H1 (cell line): ENCODE measurements at regions not wholly inside any gene's neighbourhood (a gene's known extent, or its start where the extent isn't known, plus 50 kb on each side); places are given as distances from the start of the nearest gene placed in this dataset.

ENCODE experiments used
- EP300 ChIP-seq, 2 experiments: IDR thresholded peaks; 1 replicate in 1 of 2; 2 replicates in 1 of 2; pipeline ENCODE4 v1.6.1; 2011 to 2012; ENCODE audit warnings: low read depth in 2 of 2, low read length in 2 of 2, mild to moderate bottlenecking in 2 of 2, borderline replicate concordance in 1 of 2, inconsistent platforms in 1 of 2, moderate library complexity in 1 of 2
- KDM4A ChIP-seq: IDR thresholded peaks from one replicate; pipeline ENCODE4 v1.7.1; 2012; ENCODE audit warnings: low read depth, mild to moderate bottlenecking, moderate library complexity, low read length, inconsistent platforms; ENCODE audit not compliant: severe bottlenecking
- TAF1 ChIP-seq: IDR thresholded peaks from 2 replicates; pipeline ENCODE4 v1.6.1; 2011; ENCODE audit warnings: mild to moderate bottlenecking, low read depth, low read length

GRCh38 chr18:22493940-22494339, 76.2 kb upstream of the CTAGE1 start:
- TF ChIP-seq EP300 (IDR thresholded peaks at IDR 0.05; ENCODE audit: borderline replicate concordance in 1 of 2, low read depth in 2 of 2, low read length in 2 of 2) (no peak), KDM4A (no peak), TAF1 (no peak)
